GM21717 (cell line): ENCODE measurements at regions not wholly inside any gene's neighbourhood (a gene's known extent, or its start where the extent isn't known, plus 50 kb on each side); places are given as distances from the start of the nearest gene placed in this dataset.
"Not testable (repeated sequence)": the region's sequence is repeated elsewhere in the genome, so short reads cannot be mapped to it uniquely, and the experiment has no call there.

Source experiments
- ATAC-seq: cut with Tn5 transposase; IDR thresholded peaks from one replicate; pipeline ENCODE4 v1.9.1; 2021; ENCODE audit warnings: mild to moderate bottlenecking, moderate library complexity; ENCODE audit not compliant: unreplicated experiment

GRCh38 chr12:13325037-13325436 is 128.5 kb downstream of the EMP1 start:
- ATAC-seq, result not testable (repeated sequence)

DNA sequence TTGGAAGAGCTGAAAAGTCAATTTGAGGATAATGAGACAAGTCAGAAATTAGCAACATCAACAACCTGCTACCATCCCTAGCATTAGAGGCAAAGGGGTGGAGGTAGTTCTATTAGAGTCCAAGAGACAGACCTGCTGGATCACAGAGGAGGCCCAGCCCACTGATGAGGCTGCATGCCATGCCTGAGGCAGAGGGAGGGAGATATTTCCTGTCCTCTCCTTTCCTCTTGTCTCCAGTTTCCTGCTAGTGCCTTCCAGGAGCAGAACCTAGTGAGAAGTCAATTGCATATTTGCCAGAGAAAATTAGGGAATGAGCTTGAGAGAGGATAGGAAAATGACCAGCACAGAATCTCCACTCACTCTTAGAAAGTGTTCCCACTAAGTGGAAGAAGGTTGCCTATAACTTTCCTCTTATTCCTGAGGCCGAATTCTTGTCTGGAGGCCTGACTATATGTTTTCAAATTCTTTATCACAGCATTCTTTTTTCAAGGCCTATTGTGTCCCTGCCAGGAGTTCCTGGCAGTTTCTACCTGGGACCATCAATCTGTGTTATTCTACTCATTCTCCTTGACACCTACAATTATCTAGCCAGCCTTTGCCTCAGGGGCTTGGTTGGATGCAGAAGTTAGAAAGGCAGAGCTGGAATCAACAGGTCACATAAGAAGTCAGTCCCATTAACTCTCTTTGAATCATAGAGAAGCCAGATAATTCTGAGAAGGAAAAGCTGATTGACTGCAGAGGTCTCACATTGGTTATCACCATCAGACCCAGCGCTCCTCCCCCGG is 121.9 kb downstream of the EMP1 start:
- ATAC-seq, result no peak

DNA sequence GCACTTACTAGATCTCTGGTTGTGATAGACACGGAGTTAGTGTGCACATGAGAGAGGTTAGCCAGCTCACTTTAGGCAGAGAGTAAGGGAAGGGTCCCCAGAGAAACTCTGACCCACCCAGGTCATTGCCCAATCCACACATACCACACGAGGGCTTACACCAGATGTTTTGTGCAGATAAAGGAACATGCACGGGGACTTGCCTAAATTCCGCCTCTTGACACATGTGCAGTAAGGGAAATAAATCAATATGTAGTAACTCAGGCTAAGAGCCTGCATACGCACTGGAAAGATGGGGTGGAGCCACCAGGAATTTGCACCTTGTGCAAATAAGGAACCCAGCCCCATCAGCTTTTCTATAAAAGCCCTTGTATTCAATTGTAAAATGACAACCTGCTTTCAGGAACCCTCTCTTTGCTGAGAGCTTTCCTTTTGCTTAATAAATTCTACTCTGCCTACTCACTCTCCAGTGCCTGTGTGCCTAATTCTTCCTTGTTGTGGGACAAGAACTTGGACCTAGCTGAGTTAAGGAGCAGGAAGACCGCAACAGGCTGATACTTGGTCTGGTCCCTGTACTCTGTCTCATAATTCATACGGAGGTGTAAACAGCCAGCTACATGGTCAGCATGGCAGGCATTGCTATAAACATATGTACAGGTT is 120.2 kb downstream of the EMP1 start:
- no peak for ATAC-seq

GRCh38 chr12:13313886-13314285 is 117.4 kb downstream of the EMP1 start:
- ATAC-seq, result no peak

- ATAC-seq, result no peak
These were observed 115.0 kb downstream of the EMP1 start for GRCh38 chr12:13311551-13311950.

DNA sequence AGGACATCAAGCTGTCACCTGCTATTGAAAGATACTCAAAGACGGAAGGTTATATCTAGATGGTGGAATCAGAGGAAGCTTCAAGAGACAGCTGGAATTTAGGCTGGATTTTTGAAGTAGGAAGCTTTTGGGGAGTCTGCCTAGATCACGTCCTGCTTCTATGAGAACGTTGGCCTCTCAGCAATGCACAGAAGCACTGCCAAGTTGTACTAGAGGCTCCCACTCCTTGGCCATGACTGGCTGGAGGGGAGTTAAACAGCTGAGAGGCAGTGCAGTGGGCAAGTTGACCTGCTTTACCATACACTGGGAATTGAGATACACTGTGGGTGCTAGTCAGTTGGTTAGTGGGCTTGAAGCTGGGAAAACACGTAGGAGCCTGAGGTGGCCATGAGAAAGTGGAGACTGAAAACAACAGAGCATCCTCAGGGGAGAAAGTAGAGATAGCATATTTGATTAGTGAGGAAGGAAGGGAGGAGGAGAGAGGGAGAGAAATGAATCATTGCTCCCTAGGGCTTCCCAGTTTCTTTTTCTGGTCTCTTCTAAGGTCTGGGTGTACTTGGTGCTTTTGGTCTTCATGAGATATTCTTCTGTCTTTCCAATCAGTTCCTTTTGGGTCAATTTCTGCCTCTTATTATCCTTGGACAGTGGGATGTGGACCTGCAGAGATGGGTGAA is 110.8 kb downstream of the EMP1 start:
- ATAC-seq, result no peak

GRCh38 chr12:13304924-13305323 is 108.4 kb downstream of the EMP1 start:
- ATAC-seq, result no peak

DNA sequence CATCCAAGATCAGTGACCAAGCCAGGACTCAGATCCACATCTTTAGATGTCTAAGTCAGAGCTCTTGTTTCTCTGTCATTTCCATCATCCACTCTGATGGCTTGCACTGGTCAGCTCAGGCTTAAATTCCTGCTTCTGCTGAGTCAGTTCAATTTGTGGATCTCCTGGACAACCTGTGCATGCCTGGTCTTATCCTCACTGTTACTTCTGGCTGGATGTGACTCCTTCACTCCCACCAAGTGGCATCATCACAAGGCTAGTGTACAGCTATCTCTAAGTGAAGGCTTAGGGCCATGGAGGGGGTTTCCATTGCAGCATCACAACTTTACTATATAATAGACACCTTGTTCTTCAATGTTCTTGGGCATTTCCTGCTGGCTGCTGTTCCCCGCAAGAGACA is 102.9 kb downstream of the EMP1 start:
- no peak for ATAC-seq

DNA sequence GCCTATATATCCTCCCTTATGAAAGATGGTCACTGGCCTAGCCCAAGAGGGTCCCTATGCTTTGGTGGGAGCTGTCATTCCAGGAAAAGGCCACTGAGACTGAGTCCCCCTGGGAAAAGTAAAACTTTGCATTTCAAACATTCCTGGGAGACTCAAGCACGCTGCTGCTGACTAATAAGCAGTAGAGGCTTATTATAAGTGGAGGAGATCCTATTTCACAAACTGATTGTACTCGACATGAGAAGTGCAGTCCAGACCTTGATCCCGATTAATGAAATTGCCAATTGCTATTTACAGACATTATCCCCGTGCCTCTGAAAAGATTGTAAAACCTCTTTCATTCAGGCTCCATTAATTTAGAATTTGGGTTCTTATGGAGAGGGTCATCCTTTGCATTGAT is 96.6 kb downstream of the EMP1 start:
- ATAC-seq, result no peak

DNA sequence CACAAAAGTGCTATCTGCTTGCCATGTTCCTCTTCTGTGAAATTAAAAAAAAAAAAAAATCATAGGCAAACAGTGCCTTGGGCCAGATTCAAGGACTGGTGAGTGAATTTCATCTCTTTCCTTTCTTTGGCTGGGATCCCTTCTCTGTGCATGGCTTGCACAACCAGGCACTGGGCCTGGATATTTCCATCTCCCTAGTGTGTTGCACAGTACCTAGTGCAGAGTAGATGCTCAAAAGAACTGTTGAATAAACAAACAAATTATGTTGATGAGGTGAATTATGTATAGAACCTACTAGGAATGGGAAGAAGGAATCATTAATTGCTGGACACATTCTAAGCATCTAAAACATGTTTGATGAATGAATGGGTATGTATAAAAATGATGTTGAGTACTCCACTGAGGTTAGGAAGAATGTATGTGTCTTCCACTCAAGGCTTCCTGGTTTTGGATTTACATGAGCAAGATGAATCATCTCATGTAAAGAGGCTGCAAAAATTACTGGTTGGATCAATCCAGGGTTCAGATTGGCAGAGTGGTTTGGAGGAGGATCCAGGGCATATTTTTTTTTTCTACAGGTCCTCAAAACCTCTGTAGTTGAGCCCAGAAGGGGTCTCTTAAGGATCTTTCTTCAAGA is 93.2 kb downstream of the EMP1 start:
- ATAC-seq, result no peak

- no peak for ATAC-seq
These were observed 92.6 kb downstream of the EMP1 start for GRCh38 chr12:13288937-13289652.

DNA sequence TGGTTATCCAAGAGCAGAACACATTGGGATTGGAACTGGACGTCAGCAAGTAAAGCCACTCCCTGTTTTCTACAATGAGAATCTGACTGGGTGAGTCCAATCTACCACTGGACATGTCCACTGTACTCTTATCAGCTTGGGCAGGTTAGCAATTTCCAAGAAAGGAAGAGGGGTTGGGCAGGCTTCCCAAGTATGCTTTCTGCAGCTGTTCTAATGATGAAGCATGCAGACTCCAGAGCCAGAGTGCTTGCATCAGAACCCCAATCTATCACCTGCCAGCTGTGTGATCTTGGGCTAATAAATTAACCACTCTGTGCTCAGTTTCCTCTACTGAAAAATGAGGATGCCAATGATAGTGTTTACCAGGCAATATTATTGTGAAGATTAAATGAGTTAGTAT is 92.0 kb downstream of the EMP1 start:
- ATAC-seq, result no peak

DNA sequence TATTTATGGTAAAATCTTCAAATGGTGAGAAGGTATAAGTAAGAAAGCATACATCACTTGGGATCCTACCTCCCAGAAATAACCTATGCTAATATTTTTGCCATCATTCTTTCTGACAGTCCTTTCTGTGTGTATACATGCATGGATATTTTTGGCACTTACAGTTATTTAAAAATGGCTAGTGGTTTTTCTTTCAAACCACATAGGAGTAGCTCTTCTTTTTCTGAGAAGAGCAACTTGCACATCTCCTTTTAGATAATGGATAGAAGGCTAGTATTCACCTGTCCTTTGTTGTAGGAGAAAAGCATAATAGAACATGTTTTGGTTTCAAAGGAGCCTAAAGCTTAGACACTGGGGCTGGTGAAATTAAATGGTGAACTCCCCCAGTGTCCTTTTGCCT is 87.3 kb downstream of the EMP1 start:
- no peak for ATAC-seq

DNA sequence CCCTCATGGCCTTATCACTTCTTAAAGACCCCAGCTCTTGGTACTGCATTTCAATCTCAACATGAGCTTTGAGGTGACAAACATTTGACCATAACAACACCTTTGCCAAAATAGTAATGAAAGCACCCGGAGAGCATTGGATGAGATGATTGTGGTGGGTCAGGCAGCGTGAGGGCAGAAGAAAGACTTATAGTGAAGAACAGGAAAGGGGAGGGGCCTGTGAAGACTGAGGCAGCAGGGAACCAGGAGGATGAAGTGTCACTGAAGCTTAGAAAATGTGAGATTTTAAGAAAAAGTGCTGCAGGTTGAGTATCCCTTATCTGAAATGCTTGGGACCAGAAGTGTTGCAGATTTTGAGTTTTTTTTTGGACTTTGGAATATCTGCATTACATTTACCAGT is 86.3 kb downstream of the EMP1 start:
- ATAC-seq, result no peak

DNA sequence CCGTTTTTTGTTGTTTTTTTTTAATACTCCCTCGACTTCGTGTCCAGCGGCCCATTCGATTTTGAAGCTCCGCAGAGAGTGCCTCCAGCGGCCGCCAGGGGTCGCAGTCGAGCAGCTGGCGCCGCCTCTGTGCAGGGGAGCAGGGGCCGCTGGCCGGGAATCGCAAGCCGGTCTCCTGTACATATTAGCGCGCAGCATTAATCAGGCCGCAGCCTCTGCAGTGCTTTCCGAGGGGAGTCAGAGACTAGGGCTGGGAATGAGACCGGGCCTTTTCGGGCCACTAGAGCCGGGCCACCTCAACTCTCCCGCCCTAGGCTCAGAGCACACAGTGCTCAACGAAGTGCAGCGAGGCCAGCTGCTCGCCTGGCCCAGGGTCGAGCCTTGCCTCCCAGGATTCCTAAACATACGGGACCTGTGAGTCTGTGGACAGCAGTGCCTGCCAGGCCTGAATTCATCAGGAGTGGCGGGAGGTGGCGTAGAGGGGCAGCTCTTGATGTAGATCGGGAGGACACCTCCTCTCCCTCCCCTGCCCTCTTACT is 81.8 kb downstream of the EMP1 start:
- ATAC-seq, result peak; percentile 63

- no peak for ATAC-seq
These were observed 80.8 kb downstream of the EMP1 start for GRCh38 chr12:13277293-13277692.

GRCh38 chr12:13275241-13276085 is 78.9 kb downstream of the EMP1 start:
- no peak for ATAC-seq

DNA sequence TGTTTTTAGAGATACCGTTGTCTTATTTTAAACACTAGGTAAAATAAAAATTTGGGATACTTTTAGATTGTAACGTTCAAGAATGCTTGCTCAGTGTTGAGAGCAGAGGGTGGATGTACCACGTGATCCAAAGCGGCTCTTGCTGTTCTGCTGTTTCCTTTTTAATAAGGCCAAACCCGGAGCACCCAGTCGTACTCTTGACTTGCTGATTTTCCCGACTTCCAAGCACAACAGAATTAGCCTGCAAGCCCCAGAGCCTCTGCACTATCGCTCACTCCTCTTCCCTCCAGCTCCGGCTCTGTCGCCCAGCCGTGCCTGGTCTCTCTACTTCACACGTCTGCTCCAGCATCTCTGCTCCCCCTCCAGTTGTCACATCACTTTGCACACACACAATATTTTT is 77.3 kb downstream of the EMP1 start:
- ATAC-seq, result no peak

- ATAC-seq, result no peak
These were observed 76.6 kb downstream of the EMP1 start for GRCh38 chr12:13273097-13273496.

- no peak for ATAC-seq
These were observed 74.3 kb downstream of the EMP1 start for GRCh38 chr12:13270817-13271216.
